Spleen (tissue), 7 donors: ENCODE measurements at regions not wholly inside any gene's neighbourhood (a gene's known extent, or its start where the extent isn't known, plus 50 kb on each side); places are given as distances from the start of the nearest gene placed in this dataset.

ENCODE experiments used
- CTCF ChIP-seq, 11 experiments: fragments of 200-600 bp in 7 of 11; fragments of 450-650 bp in 4 of 11; sonication (generic) in 4 of 11; IDR thresholded peaks in 8 of 11; conservative IDR thresholded peaks in 3 of 11; 1 replicate in 7 of 11; 2 replicates in 4 of 11; pipeline versions ENCODE4 v1.4.0 to v1.8.0; 2016 to 2021; ENCODE audit warnings: antibody characterized with exemption in 11 of 11, inconsistent platforms in 4 of 11, mild to moderate bottlenecking in 1 of 11
- POLR2A ChIP-seq, 3 donors: fragments of 450-650 bp; IDR thresholded peaks; one replicate each; pipeline ENCODE4 v1.5.1; 2017; ENCODE audit warnings: antibody characterized with exemption in 3 of 3, mild to moderate bottlenecking in 1 of 3
- POLR2AphosphoS5 ChIP-seq, 3 donors: sonication (generic); formaldehyde crosslinking; IDR thresholded peaks; one replicate each; pipeline ENCODE4 v1.5.1; 2017; ENCODE audit warnings: antibody characterized with exemption in 3 of 3
- donor health status: DM: no; HTN: no; CAD: no; lungs with moderate emphysema.
- donor health status: DM: no; HTN: no; CAD: no.
- donor health status: DM: no; HTN: no; CAD: no.

- TF ChIP-seq CTCF (IDR thresholded peaks at IDR 0.05 in 8 of 11, conservative IDR thresholded peaks at IDR 0.05 in 3 of 11) (no peak), POLR2AphosphoS5 (IDR thresholded peaks at IDR 0.05) (no peak), POLR2A (IDR thresholded peaks at IDR 0.05) (no peak)
Observed at GRCh38 chr1:36570478-36571060, 87.9 kb upstream of the CSF3R start.
